BLaER1 treated with 17β-estradiol and CSF1 and Interleukin-3, amounts not matched to agents 10 nM and 100 nM (cell line): ENCODE measurements at regions not wholly inside any gene's neighbourhood (a gene's known extent, or its start where the extent isn't known, plus 50 kb on each side); places are given as distances from the start of the nearest gene placed in this dataset.

ENCODE experiments used
- H3K27ac ChIP-seq, 11 experiments: shearing (Covaris generic); formaldehyde crosslinking; 2 replicates each; pipeline ENCODE4 v1.8.1; 2022
- H3K27me3 ChIP-seq, 11 experiments: shearing (Covaris generic); formaldehyde crosslinking; 2 replicates each; pipeline ENCODE4 v1.8.1; 2022
- H3K36me3 ChIP-seq, 11 experiments: shearing (Covaris generic); formaldehyde crosslinking; 2 replicates each; pipeline ENCODE4 v1.8.1; 2022
- H3K4me1 ChIP-seq, 10 experiments: shearing (Covaris generic); formaldehyde crosslinking; 2 replicates each; pipeline ENCODE4 v1.8.1; 2022
- H3K4me2 ChIP-seq, 11 experiments: shearing (Covaris generic); formaldehyde crosslinking; 2 replicates each; pipeline ENCODE4 v1.8.1; 2022
- H3K4me3 ChIP-seq, 10 experiments: shearing (Covaris generic); formaldehyde crosslinking; 2 replicates each; pipeline ENCODE4 v1.8.1; 2022
- H3K9ac ChIP-seq, 11 experiments: shearing (Covaris generic); formaldehyde crosslinking; 2 replicates each; pipeline ENCODE4 v1.8.1; 2022
- H3K9me3 ChIP-seq, 11 experiments: shearing (Covaris generic); formaldehyde crosslinking; replicated peaks in 1 of 11; 2 replicates each; pipeline ENCODE4 v1.8.1; 2022
- H4K20me1 ChIP-seq, 11 experiments: shearing (Covaris generic); formaldehyde crosslinking; 2 replicates each; pipeline ENCODE4 v1.8.1; 2022
- Cebpa-rat ChIP-seq, 11 experiments: shearing (Covaris generic); IDR thresholded peaks; 2 replicates each; pipeline ENCODE4 v1.8.1; 2022

GRCh38 chr9:13550519-13550918 lies 271.0 kb upstream of the MPDZ start:
- Histone ChIP-seq H3K4me2 (no peak overlapping the region), H3K9ac (no peak overlapping the region), H3K27ac (no peak overlapping the region), H3K4me1 (peaks cover 0 to 7% (median 0%) of the 10 kb centered on the region in 10 experiments; a peak in 3 of 20 replicates), H3K27me3 (no peaks in the 10 kb centered on the region), H3K4me3 (no peak overlapping the region), H4K20me1 (no peaks in the 10 kb centered on the region), H3K9me3 (no peaks in the 10 kb centered on the region), H3K36me3 (no peaks in the 10 kb centered on the region)
- TF ChIP-seq Cebpa-rat (IDR thresholded peaks at IDR 0.05), result no peak

- Histone ChIP-seq H3K27ac (no peak overlapping the region), H3K27me3 (no peaks in the 10 kb centered on the region), H3K4me2 (no peak overlapping the region), H4K20me1 (no peaks in the 10 kb centered on the region), H3K4me1 (0 out of 20 replicates have a peak, but pooled peaks cover 0 to 7% (median 0%) of the 10 kb centered on the region in 10 experiments), H3K36me3 (no peaks in the 10 kb centered on the region), H3K9ac (no peak overlapping the region), H3K9me3 (no peaks in the 10 kb centered on the region), H3K4me3 (no peak overlapping the region)
- TF ChIP-seq Cebpa-rat (IDR thresholded peaks at IDR 0.05), result no peak
Observed at GRCh38 chr9:13548535-13548934, 269.0 kb upstream of the MPDZ start.

GRCh38 chr9:13535141-13535540 lies 255.6 kb upstream of the MPDZ start:
- H3K4me3 ChIP-seq, result no peak overlapping the region
- no peaks in the 10 kb centered on the region for H3K27me3 ChIP-seq
- H3K4me2 ChIP-seq, result no peak overlapping the region
- no peaks in the 10 kb centered on the region for H3K36me3 ChIP-seq
- H3K27ac ChIP-seq, result no peak overlapping the region
- H4K20me1 ChIP-seq, result no peaks in the 10 kb centered on the region
- no peak overlapping the region for H3K9ac ChIP-seq
- H3K4me1 ChIP-seq, result peaks cover 0 to 3% (median 1%) of the 10 kb centered on the region in 10 experiments; a peak in 13 of 20 replicates
- peaks cover 8 to 24% (median 15%) of the 10 kb centered on the region in 11 experiments; a peak in 18 of 22 replicates for H3K9me3 ChIP-seq
- TF ChIP-seq Cebpa-rat (IDR thresholded peaks at IDR 0.05), result no peak

- Histone ChIP-seq H3K4me1 (peaks cover 9 to 14% (median 12%) of the 10 kb centered on the region in 10 experiments), H4K20me1 (no peaks in the 10 kb centered on the region), H3K4me2 (no peak overlapping the region), H3K36me3 (no peaks in the 10 kb centered on the region), H3K9me3 (peaks cover 8 to 24% (median 15%) of the 10 kb centered on the region in 11 experiments; a peak in 18 of 22 replicates), H3K27ac (no peak overlapping the region), H3K27me3 (no peaks in the 10 kb centered on the region), H3K4me3 (no peak overlapping the region), H3K9ac (no peak overlapping the region)
- TF ChIP-seq Cebpa-rat (IDR thresholded peaks at IDR 0.05), result no peak
Observed at GRCh38 chr9:13534006-13534405, 254.5 kb upstream of the MPDZ start.

- Histone ChIP-seq H3K4me3 (no peak overlapping the region), H4K20me1 (no peaks in the 10 kb centered on the region), H3K27me3 (no peaks in the 10 kb centered on the region), H3K4me2 (no peak overlapping the region), H3K9me3 (peaks cover 8 to 24% (median 15%) of the 10 kb centered on the region in 11 experiments; a peak in 18 of 22 replicates), H3K9ac (no peak overlapping the region), H3K36me3 (no peaks in the 10 kb centered on the region), H3K4me1 (peaks cover 9 to 19% (median 15%) of the 10 kb centered on the region in 10 experiments), H3K27ac (no peak overlapping the region)
- no peak for TF ChIP-seq Cebpa-rat (IDR thresholded peaks at IDR 0.05)
Observed at GRCh38 chr9:13532407-13532806, 252.9 kb upstream of the MPDZ start.

GRCh38 chr9:13529321-13530104 lies 250.0 kb upstream of the MPDZ start:
- no peak overlapping the region for H3K9ac ChIP-seq
- peak overlapping the region; percentile 21 to 75 (median 63) for H3K4me2 ChIP-seq
- peaks cover 9 to 19% (median 15%) of the 10 kb centered on the region in 10 experiments for H3K4me1 ChIP-seq
- H4K20me1 ChIP-seq, result no peaks in the 10 kb centered on the region
- peaks cover 8 to 14% (median 12%) of the 10 kb centered on the region in 11 experiments; a peak in 17 of 22 replicates for H3K9me3 ChIP-seq
- H3K27ac ChIP-seq, result no peak overlapping the region; a peak in 1 of 22 replicates
- no peak overlapping the region for H3K4me3 ChIP-seq
- no peak for TF ChIP-seq Cebpa-rat (IDR thresholded peaks at IDR 0.05)
- no peaks in the 10 kb centered on the region for H3K36me3 ChIP-seq
- H3K27me3 ChIP-seq, result no peaks in the 10 kb centered on the region

- H3K27me3 ChIP-seq, result no peaks in the 10 kb centered on the region
- peaks cover 3 to 8% (median 5%) of the 10 kb centered on the region in 10 experiments for H3K4me1 ChIP-seq
- H3K4me3 ChIP-seq, result no peak overlapping the region
- H3K36me3 ChIP-seq, result no peaks in the 10 kb centered on the region
- no peak for TF ChIP-seq Cebpa-rat (IDR thresholded peaks at IDR 0.05)
- H3K27ac ChIP-seq, result no peak overlapping the region
- no peak overlapping the region for H3K9ac ChIP-seq
- H3K4me2 ChIP-seq, result no peak overlapping the region
- no peaks in the 10 kb centered on the region for H4K20me1 ChIP-seq
- H3K9me3 ChIP-seq, result no peaks in the 10 kb centered on the region
Observed at GRCh38 chr9:13524245-13524644, 244.8 kb upstream of the MPDZ start.

- H3K4me1 ChIP-seq, result no peaks in the 10 kb centered on the region
- H3K9ac ChIP-seq, result no peak overlapping the region
- TF ChIP-seq Cebpa-rat (IDR thresholded peaks at IDR 0.05), result no peak
- H3K27ac ChIP-seq, result no peak overlapping the region
- H3K36me3 ChIP-seq, result no peaks in the 10 kb centered on the region
- no peak overlapping the region for H3K4me2 ChIP-seq
- no peak overlapping the region for H3K4me3 ChIP-seq
- H3K27me3 ChIP-seq, result no peaks in the 10 kb centered on the region; a peak in 1 of 22 replicates
- H4K20me1 ChIP-seq, result no peaks in the 10 kb centered on the region
- H3K9me3 ChIP-seq, result peaks cover 0 to 13% (median 0%) of the 10 kb centered on the region in 11 experiments; a peak in 4 of 22 replicates
Observed at GRCh38 chr9:13520069-13520468, 240.6 kb upstream of the MPDZ start.

GRCh38 chr9:13513716-13514444 lies 234.4 kb upstream of the MPDZ start:
- peak overlapping the region in 6 of 11 experiments; percentile 6 to 36 (median 22); a peak in 4 of 22 replicates for H3K9ac ChIP-seq
- peak overlapping the region in 6 of 11 experiments; percentile 2 to 58 (median 32); a peak in 8 of 22 replicates for H3K27ac ChIP-seq
- peaks cover 0 to 13% (median 0%) of the 10 kb centered on the region in 11 experiments; a peak in 4 of 22 replicates for H3K9me3 ChIP-seq
- TF ChIP-seq Cebpa-rat (IDR thresholded peaks at IDR 0.05), result no peak
- H4K20me1 ChIP-seq, result no peaks in the 10 kb centered on the region
- no peak overlapping the region for H3K4me3 ChIP-seq
- H3K36me3 ChIP-seq, result no peaks in the 10 kb centered on the region
- peaks cover 7 to 24% (median 14%) of the 10 kb centered on the region in 10 experiments; a peak in 16 of 20 replicates for H3K4me1 ChIP-seq
- H3K4me2 ChIP-seq, result peak overlapping the region; percentile 7 to 75 (median 41); a peak in 20 of 22 replicates
- H3K27me3 ChIP-seq, result no peaks in the 10 kb centered on the region; a peak in 1 of 22 replicates
